Right lobe of liver (tissue), 4 donors: ENCODE measurements at regions not wholly inside any gene's neighbourhood (a gene's known extent, or its start where the extent isn't known, plus 50 kb on each side); places are given as distances from the start of the nearest gene placed in this dataset.

Experiments
- CTCF ChIP-seq, 4 donors: fragments of 200-600 bp in 3 of 4; fragments of 450-650 bp in 1 of 4; IDR thresholded peaks; one replicate each; pipeline versions ENCODE4 v1.5.1 to v1.8.0; 2016 to 2022; ENCODE audit warnings: antibody characterized with exemption in 4 of 4, mild to moderate bottlenecking in 2 of 4
- POLR2A ChIP-seq: fragments of 450-650 bp; IDR thresholded peaks from one replicate; pipeline ENCODE4 v1.6.1; 2017; ENCODE audit warnings: antibody characterized with exemption, mild to moderate bottlenecking
- donor health status: DM: no; HTN: no; CAD: no.
- donor health status: DM: no; HTN: no; CAD: no.
- donor health status: DM: no; HTN: yes; CAD: no.

DNA sequence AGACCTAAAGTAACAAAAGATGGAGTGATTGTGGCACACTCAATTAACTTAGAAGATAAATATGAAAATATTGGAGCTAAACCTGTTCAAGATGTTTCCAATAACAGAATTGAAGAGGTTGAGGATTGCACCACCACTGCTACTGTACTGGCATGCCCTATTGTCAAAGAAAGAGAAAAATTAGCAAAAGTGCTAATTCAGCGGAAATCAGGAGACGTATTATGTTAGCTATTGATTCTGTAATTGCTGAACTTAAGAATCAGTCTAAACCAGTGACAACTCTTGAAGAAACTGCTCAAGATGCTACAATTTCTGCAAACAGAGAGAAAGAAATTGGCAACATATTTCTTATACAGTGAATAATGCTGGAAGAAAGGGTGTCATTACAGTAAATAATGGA, 754.4 kb downstream of the CDH18 start:
- TF ChIP-seq CTCF (IDR thresholded peaks at IDR 0.05) (no peak), POLR2A (no peak)
